ENCODE measurements at regions not wholly inside any gene's neighbourhood (a gene's known extent, or its start where the extent isn't known, plus 50 kb on each side); places are given as distances from the start of the nearest gene placed in this dataset.

DNA sequence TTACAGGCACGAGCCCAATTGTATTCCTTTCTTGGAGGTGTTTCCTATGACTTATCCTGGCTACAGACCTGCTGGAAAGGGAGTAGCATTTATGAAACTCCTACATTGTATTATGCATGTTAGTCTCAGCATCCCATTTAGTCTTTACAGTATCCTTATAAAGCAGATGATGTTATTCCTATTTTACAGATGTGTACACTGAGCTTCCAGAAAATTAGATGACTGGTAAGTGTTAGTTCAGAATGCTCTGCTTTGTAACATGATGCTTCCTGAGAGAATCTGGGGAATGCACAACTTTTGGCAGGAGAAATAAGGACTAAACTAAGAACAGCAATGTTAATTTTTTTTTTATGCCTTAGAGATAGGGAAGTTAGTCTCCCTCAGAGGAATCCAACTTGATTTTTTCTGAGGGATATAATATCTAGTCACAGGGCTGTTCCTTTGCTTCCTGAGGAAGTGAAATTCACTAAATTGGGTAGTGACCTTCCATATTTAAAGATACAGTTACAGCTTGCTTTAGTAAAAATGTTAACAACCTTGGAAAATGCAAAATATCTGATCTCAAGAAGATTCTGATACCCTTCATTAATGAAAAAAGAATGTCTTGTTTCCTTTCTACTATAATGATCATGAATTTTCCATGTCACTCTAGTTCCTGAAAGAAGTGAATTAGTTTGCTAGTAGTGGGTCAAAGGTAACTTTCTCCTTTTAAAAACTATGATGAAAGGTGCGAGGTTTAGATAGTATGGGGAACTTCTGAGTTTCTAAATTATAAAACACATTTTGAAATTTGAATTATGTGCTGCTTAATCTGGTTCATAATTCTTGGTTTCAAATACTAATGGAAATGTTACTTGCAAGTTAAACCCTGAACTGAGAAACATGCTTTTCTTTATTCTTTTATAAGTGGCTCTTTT, 194.0 kb upstream of the PRPS1L1 start:
- ATAC-seq (no peak), DNase-seq (no peak)
- no peaks in the 10 kb centered on the region for H3K36me3 Mint-ChIP-seq (ENCODE audit: low read depth)
- no peaks in the 10 kb centered on the region for H3K9me3 ChIP-seq (ENCODE audit: control insufficient read depth, low read length, poor library complexity, severe bottlenecking)
- H3K4me3 Mint-ChIP-seq, result no peak overlapping the region
- no peaks in the 10 kb centered on the region for H3K4me1 Mint-ChIP-seq
- H3K27me3 Mint-ChIP-seq, result peaks cover 13% of the 10 kb centered on the region
- H3K27ac Mint-ChIP-seq, result no peak overlapping the region

DNA sequence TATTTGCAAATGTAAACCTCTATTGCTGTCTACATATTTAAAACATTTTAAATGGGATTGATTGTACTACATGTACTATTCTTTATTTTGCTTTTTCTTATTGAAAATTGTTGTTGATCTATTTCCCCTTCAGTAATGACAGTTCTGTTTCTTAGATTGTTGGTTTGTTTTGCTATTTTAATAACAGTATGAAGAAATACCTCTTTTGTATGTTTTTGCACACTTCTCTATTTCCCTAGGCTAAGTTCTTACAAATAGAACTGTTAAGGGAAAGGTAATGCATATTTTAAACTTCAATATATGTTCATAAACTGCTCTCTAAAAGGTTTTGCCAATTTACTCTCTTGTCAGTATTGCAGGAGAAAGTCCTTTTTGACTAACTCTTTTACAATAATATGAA, 195.0 kb upstream of the PRPS1L1 start:
- peaks cover 16% of the 10 kb centered on the region for H3K27me3 Mint-ChIP-seq
- no peak overlapping the region for H3K27ac Mint-ChIP-seq
- H3K36me3 Mint-ChIP-seq (ENCODE audit: low read depth), result no peaks in the 10 kb centered on the region
- H3K9me3 ChIP-seq (ENCODE audit: control insufficient read depth, low read length, poor library complexity, severe bottlenecking), result no peaks in the 10 kb centered on the region
- DNase-seq (no peak), ATAC-seq (no peak)
- no peak overlapping the region for H3K4me3 Mint-ChIP-seq
- H3K4me1 Mint-ChIP-seq, result no peaks in the 10 kb centered on the region

GRCh38 chr7:18224138-18224537, 196.5 kb upstream of the PRPS1L1 start:
- no peaks in the 10 kb centered on the region for H3K36me3 Mint-ChIP-seq (ENCODE audit: low read depth)
- H3K4me1 Mint-ChIP-seq, result no peaks in the 10 kb centered on the region
- H3K4me3 Mint-ChIP-seq, result no peak overlapping the region
- no peak overlapping the region for H3K27ac Mint-ChIP-seq
- no peaks in the 10 kb centered on the region for H3K9me3 ChIP-seq (ENCODE audit: control insufficient read depth, low read length, poor library complexity, severe bottlenecking)
- peaks cover 16% of the 10 kb centered on the region for H3K27me3 Mint-ChIP-seq
- no peak for ATAC-seq
- DNase-seq, result no peak

DNA sequence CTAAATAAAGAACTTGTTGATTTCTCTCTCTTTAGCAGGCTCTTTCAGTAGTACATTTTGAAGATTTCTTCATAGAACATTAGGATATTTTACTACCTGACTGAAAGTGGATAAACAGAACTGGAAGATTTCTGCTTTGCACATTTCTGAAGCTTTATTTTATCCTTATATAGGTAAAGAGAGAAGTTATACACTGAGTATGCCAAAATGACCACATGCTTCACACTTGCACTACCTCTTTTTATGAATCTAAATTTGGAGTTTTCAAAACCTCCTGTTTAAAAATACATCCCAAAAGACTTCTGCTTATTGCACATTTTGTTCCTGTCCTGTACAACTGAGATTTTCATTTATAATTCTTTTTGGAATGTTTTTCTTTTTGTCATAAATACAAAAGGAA, 197.4 kb upstream of the PRPS1L1 start:
- no peak overlapping the region for H3K27ac Mint-ChIP-seq
- H3K9me3 ChIP-seq (ENCODE audit: control insufficient read depth, low read length, poor library complexity, severe bottlenecking), result no peaks in the 10 kb centered on the region
- H3K4me3 Mint-ChIP-seq, result no peak overlapping the region
- H3K27me3 Mint-ChIP-seq, result peaks cover 20% of the 10 kb centered on the region
- no peaks in the 10 kb centered on the region for H3K4me1 Mint-ChIP-seq
- no peak for DNase-seq
- no peaks in the 10 kb centered on the region for H3K36me3 Mint-ChIP-seq (ENCODE audit: low read depth)
- no peak for ATAC-seq

- H3K4me1 Mint-ChIP-seq, result no peaks in the 10 kb centered on the region
- no peak overlapping the region for H3K4me3 Mint-ChIP-seq
- no peaks in the 10 kb centered on the region for H3K36me3 Mint-ChIP-seq (ENCODE audit: low read depth)
- ATAC-seq (no peak), DNase-seq (no peak)
- peaks cover 20% of the 10 kb centered on the region for H3K27me3 Mint-ChIP-seq
- H3K27ac Mint-ChIP-seq, result no peak overlapping the region
- H3K9me3 ChIP-seq (ENCODE audit: control insufficient read depth, low read length, poor library complexity, severe bottlenecking), result no peaks in the 10 kb centered on the region
These were observed 199.0 kb upstream of the PRPS1L1 start for GRCh38 chr7:18226598-18226997.

- no peak for DNase-seq
- H3K4me3 Mint-ChIP-seq, result no peak overlapping the region
- no peaks in the 10 kb centered on the region for H3K36me3 Mint-ChIP-seq (ENCODE audit: low read depth)
- no peak for ATAC-seq
- H3K9me3 ChIP-seq (ENCODE audit: control insufficient read depth, low read length, poor library complexity, severe bottlenecking), result no peaks in the 10 kb centered on the region
- peaks cover 20% of the 10 kb centered on the region for H3K27me3 Mint-ChIP-seq
- H3K4me1 Mint-ChIP-seq, result no peaks in the 10 kb centered on the region
- no peak overlapping the region for H3K27ac Mint-ChIP-seq
These were observed 201.0 kb upstream of the PRPS1L1 start for GRCh38 chr7:18228686-18229085.

DNA sequence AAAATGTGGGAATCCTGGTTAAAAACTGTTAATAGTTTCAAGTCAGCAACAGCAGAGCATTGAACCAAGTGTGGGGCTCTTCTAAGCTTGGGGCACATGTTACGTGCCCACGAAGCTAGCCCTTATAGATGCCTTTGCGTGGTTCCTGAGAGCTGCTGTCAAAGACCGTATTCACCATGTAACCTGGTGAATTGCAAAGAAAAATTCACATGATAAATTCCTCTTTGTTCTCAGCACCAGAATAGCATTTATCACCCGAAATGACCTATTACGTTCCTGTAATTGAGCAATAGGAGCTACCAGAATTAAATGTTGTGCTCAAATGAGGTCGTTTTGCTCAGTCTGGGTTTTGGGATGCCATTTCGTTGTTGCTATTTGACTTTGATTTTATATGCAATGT, 202.6 kb upstream of the PRPS1L1 start:
- Mint-ChIP-seq H3K4me3 (no peak overlapping the region), H3K27ac (no peak overlapping the region), H3K4me1 (no peaks in the 10 kb centered on the region), H3K27me3 (peaks cover 22% of the 10 kb centered on the region), H3K36me3 (ENCODE audit: low read depth) (no peaks in the 10 kb centered on the region)
- ATAC-seq (no peak), DNase-seq (no peak)
- no peaks in the 10 kb centered on the region for H3K9me3 ChIP-seq (ENCODE audit: control insufficient read depth, low read length, poor library complexity, severe bottlenecking)

GRCh38 chr7:18231854-18232253, 204.2 kb upstream of the PRPS1L1 start:
- Mint-ChIP-seq H3K4me1 (no peaks in the 10 kb centered on the region), H3K27ac (no peak overlapping the region), H3K27me3 (peaks cover 18% of the 10 kb centered on the region), H3K4me3 (no peak overlapping the region), H3K36me3 (ENCODE audit: low read depth) (no peaks in the 10 kb centered on the region)
- ATAC-seq, result no peak
- H3K9me3 ChIP-seq (ENCODE audit: control insufficient read depth, low read length, poor library complexity, severe bottlenecking), result no peaks in the 10 kb centered on the region
- no peak for DNase-seq

DNA sequence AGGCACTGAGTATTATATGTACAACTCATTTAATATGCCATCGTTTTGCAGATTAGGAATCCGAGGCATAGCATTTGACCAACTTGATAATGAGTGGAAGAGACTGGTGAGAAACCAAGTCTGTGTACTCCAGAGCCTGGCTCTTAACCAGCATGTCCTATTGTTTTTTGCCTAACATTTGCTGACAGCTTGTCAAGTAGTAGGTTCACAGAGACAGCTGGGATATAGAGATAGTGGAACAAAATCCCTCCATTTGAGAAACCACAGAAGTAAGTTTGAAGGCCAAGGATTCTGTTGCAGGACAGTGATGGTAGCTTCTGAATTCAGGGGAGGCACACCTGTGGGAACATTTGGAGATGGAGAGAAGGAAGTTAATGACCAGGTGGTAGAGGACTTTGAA, 206.9 kb upstream of the PRPS1L1 start:
- no peaks in the 10 kb centered on the region for H3K4me1 Mint-ChIP-seq
- no peak for ATAC-seq
- no peaks in the 10 kb centered on the region for H3K9me3 ChIP-seq (ENCODE audit: control insufficient read depth, low read length, poor library complexity, severe bottlenecking)

DNA sequence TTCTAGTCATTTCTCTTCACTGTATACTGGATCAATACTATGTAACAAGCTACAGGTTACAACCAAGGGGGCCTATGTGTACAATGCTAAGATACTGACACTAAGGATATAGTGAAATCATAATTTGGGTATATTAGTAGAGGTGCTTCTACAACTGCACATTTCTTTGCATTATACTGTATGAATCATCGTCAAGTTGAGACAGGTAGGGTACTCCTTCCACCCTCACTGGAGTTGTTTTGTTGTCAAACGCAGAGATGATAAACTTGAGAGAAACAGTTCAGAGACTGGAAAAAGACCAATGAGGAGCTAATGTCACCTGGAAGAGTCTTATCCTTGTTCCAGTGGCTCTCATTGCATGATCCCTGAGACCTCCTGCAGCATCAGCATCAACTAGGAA, 208.2 kb upstream of the PRPS1L1 start:
- Mint-ChIP-seq H3K4me1 (no peaks in the 10 kb centered on the region), H3K4me3 (no peak overlapping the region), H3K27me3 (peaks cover 18% of the 10 kb centered on the region), H3K27ac (no peak overlapping the region), H3K36me3 (ENCODE audit: low read depth) (no peaks in the 10 kb centered on the region)
- ATAC-seq (no peak), DNase-seq (no peak)
- H3K9me3 ChIP-seq (ENCODE audit: control insufficient read depth, low read length, poor library complexity, severe bottlenecking), result no peaks in the 10 kb centered on the region

More for the DNA sequence above, 206.9 kb upstream of the PRPS1L1 start:
- Mint-ChIP-seq H3K27me3 (peaks cover 14% of the 10 kb centered on the region), H3K27ac (no peak overlapping the region), H3K4me3 (no peak overlapping the region), H3K36me3 (ENCODE audit: low read depth) (no peaks in the 10 kb centered on the region)
- no peak for DNase-seq

DNA sequence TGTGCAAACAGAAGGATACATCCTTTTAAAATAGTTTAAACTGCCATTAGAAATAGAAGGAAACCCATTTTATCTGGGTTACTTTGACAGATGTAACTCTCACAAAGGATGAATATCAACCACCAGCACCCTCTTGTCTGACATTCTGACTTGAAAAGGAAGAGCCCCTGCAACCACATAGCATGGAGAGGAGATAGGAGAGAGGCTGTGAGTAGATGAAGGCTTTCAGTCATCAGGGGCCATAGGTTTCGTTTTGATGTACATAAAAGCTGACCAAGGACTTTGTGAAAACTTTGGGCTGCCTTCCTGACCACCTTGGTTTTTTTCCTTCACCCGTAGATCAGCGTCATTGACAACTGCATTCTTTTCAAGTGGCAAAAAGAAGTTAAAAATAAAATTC, 211.6 kb upstream of the PRPS1L1 start:
- H3K27ac Mint-ChIP-seq, result no peak overlapping the region
- no peak for DNase-seq
- ATAC-seq, result no peak
- H3K4me1 Mint-ChIP-seq, result no peaks in the 10 kb centered on the region
- no peak overlapping the region for H3K4me3 Mint-ChIP-seq
- peaks cover 20% of the 10 kb centered on the region for H3K27me3 Mint-ChIP-seq
- no peaks in the 10 kb centered on the region for H3K36me3 Mint-ChIP-seq (ENCODE audit: low read depth)
- no peaks in the 10 kb centered on the region for H3K9me3 ChIP-seq (ENCODE audit: control insufficient read depth, low read length, poor library complexity, severe bottlenecking)

GRCh38 chr7:18241543-18242231, 214.0 kb upstream of the PRPS1L1 start:
- no peaks in the 10 kb centered on the region for H3K36me3 Mint-ChIP-seq (ENCODE audit: low read depth)
- no peaks in the 10 kb centered on the region for H3K9me3 ChIP-seq (ENCODE audit: control insufficient read depth, low read length, poor library complexity, severe bottlenecking)
- DNase-seq (no peak), ATAC-seq (no peak)
- H3K4me3 Mint-ChIP-seq, result no peak overlapping the region
- peaks cover 8% of the 10 kb centered on the region for H3K27me3 Mint-ChIP-seq
- H3K4me1 Mint-ChIP-seq, result no peaks in the 10 kb centered on the region
- H3K27ac Mint-ChIP-seq, result no peak overlapping the region

- H3K27ac Mint-ChIP-seq, result no peak overlapping the region
- no peaks in the 10 kb centered on the region for H3K36me3 Mint-ChIP-seq (ENCODE audit: low read depth)
- ATAC-seq (no peak), DNase-seq (no peak)
- H3K4me1 Mint-ChIP-seq, result no peaks in the 10 kb centered on the region
- peaks cover 8% of the 10 kb centered on the region for H3K27me3 Mint-ChIP-seq
- H3K9me3 ChIP-seq (ENCODE audit: control insufficient read depth, low read length, poor library complexity, severe bottlenecking), result no peaks in the 10 kb centered on the region
- H3K4me3 Mint-ChIP-seq, result no peak overlapping the region
These were observed 216.1 kb upstream of the PRPS1L1 start for GRCh38 chr7:18243731-18244130.

- peaks cover 3% of the 10 kb centered on the region for H3K27me3 Mint-ChIP-seq
- no peaks in the 10 kb centered on the region for H3K4me1 Mint-ChIP-seq
- H3K36me3 Mint-ChIP-seq (ENCODE audit: low read depth), result no peaks in the 10 kb centered on the region
- ATAC-seq (no peak), DNase-seq (no peak)
- no peaks in the 10 kb centered on the region for H3K9me3 ChIP-seq (ENCODE audit: control insufficient read depth, low read length, poor library complexity, severe bottlenecking)
- H3K4me3 Mint-ChIP-seq, result no peak overlapping the region
- no peak overlapping the region for H3K27ac Mint-ChIP-seq
These were observed 222.5 kb upstream of the PRPS1L1 start for GRCh38 chr7:18250133-18250532.

Data from T-helper 17 cell (primary cell).